MM.1S (cell line): ENCODE measurements at regions not wholly inside any gene's neighbourhood (a gene's known extent, or its start where the extent isn't known, plus 50 kb on each side); places are given as distances from the start of the nearest gene placed in this dataset.
A peak's percentile ranks its signal among the peaks of the same experiment; 100 is the strongest.
"Not testable (repeated sequence)": the region's sequence is repeated elsewhere in the genome, so short reads cannot be mapped to it uniquely, and the experiment has no call there.

ENCODE experiments used
- DNase-seq: peaks from one replicate; pipeline ENCODE4 v3.0.0-alpha.2; 2015
- H2AFZ ChIP-seq: fragments of 300-600 bp; sonication (generic); 2 replicates; pipeline ENCODE4 v1.6.0; 2016; ENCODE audit warnings: antibody characterized with exemption, low read length
- H3F3A ChIP-seq: fragments of 300-600 bp; sonication (generic); 2 replicates; pipeline ENCODE4 v1.6.1; 2016; ENCODE audit warnings: mild to moderate bottlenecking, antibody characterized with exemption, low read length, moderate library complexity, mixed read lengths; ENCODE audit not compliant: insufficient read depth
- H3K27ac ChIP-seq: fragments of 300-600 bp; sonication (generic); 2 replicates; pipeline ENCODE4 v1.5.1; 2016; ENCODE audit warnings: mild to moderate bottlenecking, low read length
- H3K27me3 ChIP-seq: fragments of 300-600 bp; sonication (generic); replicated peaks from 2 replicates; pipeline ENCODE4 v1.6.0; 2016; ENCODE audit warnings: low read length; ENCODE audit not compliant: insufficient read depth
- H3K36me3 ChIP-seq: fragments of 300-600 bp; sonication (generic); replicated peaks from 2 replicates; pipeline ENCODE4 v1.6.1; 2016; ENCODE audit warnings: mild to moderate bottlenecking, low read length, mixed read lengths; ENCODE audit not compliant: insufficient read depth
- H3K4me1 ChIP-seq: fragments of 300-600 bp; sonication (generic); 2 replicates; pipeline ENCODE4 v1.6.1; 2016; ENCODE audit warnings: low read length, mixed read lengths
- H3K4me2 ChIP-seq: fragments of 300-600 bp; sonication (generic); 2 replicates; pipeline ENCODE4 v1.6.0; 2016; ENCODE audit warnings: low read depth, low read length
- H3K4me3 ChIP-seq: fragments of 300-600 bp; sonication (generic); 2 replicates; pipeline ENCODE4 v1.5.1; 2016; ENCODE audit warnings: low read length, mixed read lengths
- H3K79me2 ChIP-seq: fragments of 300-600 bp; sonication (generic); 2 replicates; pipeline ENCODE4 v1.6.1; 2016; ENCODE audit warnings: mixed run types, low read length, mixed read lengths
- H3K9ac ChIP-seq: fragments of 300-600 bp; sonication (generic); 2 replicates; pipeline ENCODE4 v1.6.1; 2016; ENCODE audit warnings: low read length, mixed read lengths
- H3K9me2 ChIP-seq: fragments of 300-600 bp; sonication (generic); replicated peaks from 2 replicates; pipeline ENCODE4 v1.6.1; 2016; ENCODE audit warnings: mild to moderate bottlenecking, low read length, mixed read lengths; ENCODE audit not compliant: insufficient read depth
- H3K9me3 ChIP-seq: fragments of 300-600 bp; sonication (generic); replicated peaks from 2 replicates; pipeline ENCODE4 v1.6.1; 2016; ENCODE audit warnings: mild to moderate bottlenecking, low read length, mixed read lengths; ENCODE audit not compliant: insufficient read depth
- H4K20me1 ChIP-seq: fragments of 300-600 bp; sonication (generic); 2 replicates; pipeline ENCODE4 v1.6.1; 2016; ENCODE audit warnings: mild to moderate bottlenecking, low read length, moderate library complexity, mixed read lengths; ENCODE audit not compliant: insufficient read depth
- EZH2 ChIP-seq: fragments of 300-600 bp; sonication (generic); optimal IDR thresholded peaks from 2 replicates; pipeline ENCODE3; 2017; ENCODE audit warnings: low read depth, mild to moderate bottlenecking, antibody characterized with exemption, low read length, mixed read lengths
- EZH2phosphoT487 ChIP-seq: fragments of 300-600 bp; sonication (generic); IDR thresholded peaks from 2 replicates; pipeline ENCODE4 v1.6.1; 2018; ENCODE audit warnings: antibody characterized with exemption, low read length
- TF ChIP-seq, protein P1 (sequence below): fragments of 300-600 bp; sonication (generic); IDR thresholded peaks from 2 replicates; pipeline ENCODE4 v1.5.1; 2016; ENCODE audit warnings: antibody characterized with exemption, low read length, mixed read lengths

DNA sequence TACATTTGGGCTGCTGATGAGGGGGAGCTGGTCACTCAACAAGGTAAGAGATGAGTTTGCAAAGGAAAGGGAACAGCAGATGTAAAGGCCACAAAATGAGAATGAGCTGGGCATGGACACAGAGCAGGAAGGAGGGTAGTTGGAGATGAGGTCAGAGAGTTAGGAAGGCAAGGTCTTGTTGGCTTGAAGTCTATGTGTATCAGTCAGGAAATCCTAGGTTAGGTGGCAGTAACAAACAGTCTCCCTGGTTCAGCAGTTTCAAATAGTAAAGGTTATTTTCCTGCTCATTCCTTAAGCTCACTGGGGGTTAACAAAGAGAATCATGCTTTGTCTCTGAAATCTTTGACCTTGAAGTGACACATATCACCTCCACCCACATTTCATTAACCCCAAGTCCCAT is 58.3 kb upstream of the ARL4C start:
- H3K9me2 ChIP-seq: no peaks in the 10 kb centered on the region
- DNase-seq: no peak

DNA sequence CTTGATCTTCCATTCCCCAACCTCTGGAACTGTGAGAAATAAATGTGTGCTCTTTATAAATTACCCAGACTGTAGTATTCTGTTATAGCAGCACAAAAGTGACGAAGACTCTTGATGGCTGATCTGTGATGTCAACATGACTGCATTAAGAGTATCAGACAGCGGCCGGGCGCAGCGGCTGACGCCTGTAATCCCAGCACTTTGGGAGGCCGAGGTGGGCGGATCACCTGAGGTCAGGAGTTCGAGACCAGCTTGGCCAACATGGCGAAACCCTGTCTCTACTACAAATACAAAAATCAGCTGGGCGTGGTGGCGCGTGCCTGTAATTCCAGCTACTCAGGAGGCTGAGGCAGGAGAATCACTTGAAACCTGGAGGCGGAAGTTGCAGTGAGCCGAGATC is 56.3 kb upstream of the ARL4C start:
- not testable (repeated sequence) for H3K9ac ChIP-seq, H3K27me3 ChIP-seq, H3K4me2 ChIP-seq, H3K4me3 ChIP-seq, H3K36me3 ChIP-seq, H2AFZ ChIP-seq, H3K9me2 ChIP-seq, H3K9me3 ChIP-seq, DNase-seq, H4K20me1 ChIP-seq, H3F3A ChIP-seq, H3K27ac ChIP-seq, H3K79me2 ChIP-seq, H3K4me1 ChIP-seq

More for the DNA sequence above, 58.3 kb upstream of the ARL4C start:
- Histone ChIP-seq H2AFZ (no peak overlapping the region), H3K9ac (no peak overlapping the region), H3K27me3 (no peaks in the 10 kb centered on the region), H4K20me1 (no peaks in the 10 kb centered on the region), H3K4me1 (no peaks in the 10 kb centered on the region), H3K79me2 (no peaks in the 10 kb centered on the region), H3K36me3 (no peaks in the 10 kb centered on the region), H3K27ac (no peak overlapping the region), H3F3A (no peaks in the 10 kb centered on the region), H3K4me2 (no peak overlapping the region), H3K9me3 (no peaks in the 10 kb centered on the region), H3K4me3 (no peak overlapping the region)
- no peak for TF ChIP-seq EZH2phosphoT487
- TF ChIP-seq EZH2: no peak
- TF ChIP-seq, protein P1, sequence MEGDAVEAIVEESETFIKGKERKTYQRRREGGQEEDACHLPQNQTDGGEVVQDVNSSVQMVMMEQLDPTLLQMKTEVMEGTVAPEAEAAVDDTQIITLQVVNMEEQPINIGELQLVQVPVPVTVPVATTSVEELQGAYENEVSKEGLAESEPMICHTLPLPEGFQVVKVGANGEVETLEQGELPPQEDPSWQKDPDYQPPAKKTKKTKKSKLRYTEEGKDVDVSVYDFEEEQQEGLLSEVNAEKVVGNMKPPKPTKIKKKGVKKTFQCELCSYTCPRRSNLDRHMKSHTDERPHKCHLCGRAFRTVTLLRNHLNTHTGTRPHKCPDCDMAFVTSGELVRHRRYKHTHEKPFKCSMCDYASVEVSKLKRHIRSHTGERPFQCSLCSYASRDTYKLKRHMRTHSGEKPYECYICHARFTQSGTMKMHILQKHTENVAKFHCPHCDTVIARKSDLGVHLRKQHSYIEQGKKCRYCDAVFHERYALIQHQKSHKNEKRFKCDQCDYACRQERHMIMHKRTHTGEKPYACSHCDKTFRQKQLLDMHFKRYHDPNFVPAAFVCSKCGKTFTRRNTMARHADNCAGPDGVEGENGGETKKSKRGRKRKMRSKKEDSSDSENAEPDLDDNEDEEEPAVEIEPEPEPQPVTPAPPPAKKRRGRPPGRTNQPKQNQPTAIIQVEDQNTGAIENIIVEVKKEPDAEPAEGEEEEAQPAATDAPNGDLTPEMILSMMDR: no peak

DNA sequence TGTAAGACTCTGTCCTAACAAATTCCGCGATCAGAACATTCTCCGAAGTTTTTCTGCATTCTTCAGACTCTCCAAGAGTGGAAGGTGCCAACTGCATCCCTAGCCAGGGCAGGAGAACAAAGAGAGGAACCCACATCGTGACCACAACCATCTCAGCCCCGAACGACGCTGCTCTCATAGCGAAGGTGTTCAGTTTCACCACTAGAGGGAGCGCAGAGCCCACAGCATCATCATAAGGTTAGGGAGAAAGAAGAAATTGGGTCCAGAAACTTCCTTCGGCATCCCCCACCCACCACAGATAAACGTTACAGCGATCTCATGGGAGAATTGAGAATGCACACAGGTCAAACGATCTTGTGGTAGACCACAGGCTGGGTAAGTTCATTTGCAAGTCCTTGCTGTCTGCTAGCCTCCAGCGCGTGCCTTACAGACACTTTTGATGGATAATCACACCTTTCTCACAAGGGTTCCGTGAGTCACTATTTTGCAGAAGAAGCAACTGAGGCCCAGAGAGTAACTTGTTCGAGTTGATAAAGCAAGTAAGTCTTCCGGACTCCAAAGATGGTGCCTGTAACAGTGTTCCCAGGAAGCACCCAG is 53.7 kb upstream of the ARL4C start:
- DNase-seq: peak; percentile 60
- H3K27me3 ChIP-seq: no peaks in the 10 kb centered on the region
- H3K9me3 ChIP-seq: no peaks in the 10 kb centered on the region
- H4K20me1 ChIP-seq: no peaks in the 10 kb centered on the region
- H3K4me1 ChIP-seq: no peaks in the 10 kb centered on the region
- no peaks in the 10 kb centered on the region for H3F3A ChIP-seq
- no peak overlapping the region for H3K4me2 ChIP-seq
- no peaks in the 10 kb centered on the region for H3K36me3 ChIP-seq
- H3K4me3 ChIP-seq: no peak overlapping the region
- H2AFZ ChIP-seq: no peak overlapping the region
- no peak for TF ChIP-seq EZH2phosphoT487
- TF ChIP-seq, protein P1: peak; percentile 86
- no peaks in the 10 kb centered on the region for H3K79me2 ChIP-seq
- no peaks in the 10 kb centered on the region for H3K9me2 ChIP-seq
- H3K27ac ChIP-seq: no peak overlapping the region
- no peak overlapping the region for H3K9ac ChIP-seq

DNA sequence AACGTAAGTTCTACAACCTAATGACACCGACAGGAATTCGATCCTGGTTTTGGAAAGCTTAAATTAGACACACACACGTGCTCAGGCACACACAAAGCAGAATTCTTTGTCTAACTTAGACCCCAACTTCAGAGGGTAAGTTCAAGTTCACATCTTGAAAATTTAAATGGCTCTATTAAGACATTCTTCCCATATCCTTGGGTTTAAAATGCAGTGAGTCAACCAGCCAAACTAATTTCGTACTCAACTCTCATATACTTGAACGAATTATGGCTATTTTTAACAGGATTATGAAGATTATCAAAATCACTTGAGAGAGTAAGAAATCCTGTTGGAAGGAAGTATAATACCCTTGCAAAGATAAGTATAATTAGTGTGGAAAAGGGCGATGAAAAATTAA is 53.2 kb upstream of the ARL4C start:
- Histone ChIP-seq H3K79me2 (no peaks in the 10 kb centered on the region), H2AFZ (no peak overlapping the region), H3K9ac (no peak overlapping the region), H3K9me2 (no peaks in the 10 kb centered on the region), H3K9me3 (no peaks in the 10 kb centered on the region), H3K27ac (no peak overlapping the region), H4K20me1 (no peaks in the 10 kb centered on the region), H3K36me3 (no peaks in the 10 kb centered on the region), H3K27me3 (no peaks in the 10 kb centered on the region), H3K4me2 (no peak overlapping the region), H3K4me1 (no peaks in the 10 kb centered on the region), H3F3A (no peaks in the 10 kb centered on the region), H3K4me3 (no peak overlapping the region)
- no peak for DNase-seq
- TF ChIP-seq EZH2phosphoT487: no peak
- TF ChIP-seq, protein P1: no peak
- no peak for TF ChIP-seq EZH2
